H9 (cell line): ENCODE measurements at regions not wholly inside any gene's neighbourhood (a gene's known extent, or its start where the extent isn't known, plus 50 kb on each side); places are given as distances from the start of the nearest gene placed in this dataset.
"Not testable (repeated sequence)": the region's sequence is repeated elsewhere in the genome, so short reads cannot be mapped to it uniquely, and the experiment has no call there.

Source experiments
- DNase-seq: peaks from one replicate; pipeline ENCODE4 v3.0.0-alpha.2; 2017
- H2AFZ ChIP-seq: one replicate; pipeline ENCODE4 v1.6.1; 2013; ENCODE audit warnings: mild to moderate bottlenecking, low read length, control low read depth, moderate library complexity
- H2AK5ac ChIP-seq: 2 replicates; pipeline ENCODE4 v1.6.1; 2013; ENCODE audit warnings: low read length, control low read depth, mixed read lengths; ENCODE audit not compliant: insufficient read length
- H2BK120ac ChIP-seq: one replicate; pipeline ENCODE4 v1.6.1; 2013; ENCODE audit warnings: low read depth, mild to moderate bottlenecking, low read length, control low read depth, inconsistent platforms; ENCODE audit not compliant: poor library complexity, severe bottlenecking
- H2BK12ac ChIP-seq: 2 replicates; pipeline ENCODE4 v1.6.1; 2013; ENCODE audit warnings: low read length, control low read depth, mixed read lengths, low read depth; ENCODE audit not compliant: insufficient read length
- H2BK15ac ChIP-seq: 2 replicates; pipeline ENCODE4 v1.6.1; 2013; ENCODE audit warnings: low read depth, low read length, control low read depth
- H2BK20ac ChIP-seq: one replicate; pipeline ENCODE4 v1.6.1; 2013; ENCODE audit warnings: low read depth, mild to moderate bottlenecking, low read length, control low read depth, inconsistent platforms; ENCODE audit not compliant: poor library complexity, severe bottlenecking
- H2BK5ac ChIP-seq: 2 replicates; pipeline ENCODE4 v1.6.1; 2013; ENCODE audit warnings: low read length, control low read depth, mixed read lengths; ENCODE audit not compliant: insufficient read length
- H3K14ac ChIP-seq: 2 replicates; pipeline ENCODE4 v1.6.1; 2013; ENCODE audit warnings: low read length, control low read depth; ENCODE audit not compliant: insufficient read depth
- H3K18ac ChIP-seq: 2 replicates; pipeline ENCODE4 v1.6.1; 2013; ENCODE audit warnings: low read depth, mild to moderate bottlenecking, mixed read lengths, low read length, control low read depth; ENCODE audit not compliant: insufficient read length
- H3K23ac ChIP-seq: 2 replicates; pipeline ENCODE4 v1.6.1; 2013; ENCODE audit warnings: low read length, control low read depth, mixed read lengths, low read depth; ENCODE audit not compliant: insufficient read length
- H3K23me2 ChIP-seq: 2 replicates; pipeline ENCODE4 v1.6.1; 2013; ENCODE audit warnings: low read depth, mild to moderate bottlenecking, mixed read lengths, low read length, control low read depth; ENCODE audit not compliant: insufficient read length, poor library complexity, severe bottlenecking
- H3K27ac ChIP-seq: 2 replicates; pipeline ENCODE4 v1.5.1; 2013; ENCODE audit warnings: low read length, control low read depth, mixed read lengths, low read depth; ENCODE audit not compliant: insufficient read length
- H3K27me3 ChIP-seq: 2 replicates; pipeline ENCODE4 v1.6.1; 2013; ENCODE audit warnings: low read length, control low read depth, inconsistent platforms; ENCODE audit not compliant: insufficient read depth
- H3K4ac ChIP-seq: 2 replicates; pipeline ENCODE4 v1.6.1; 2013; ENCODE audit warnings: low read depth, mild to moderate bottlenecking, control low read depth, inconsistent platforms, low read length, moderate library complexity
- H3K4me1 ChIP-seq: 2 replicates; pipeline ENCODE4 v1.6.1; 2013; ENCODE audit warnings: low read length, control low read depth, inconsistent platforms; ENCODE audit not compliant: insufficient read depth
- H3K4me2 ChIP-seq: 2 replicates; pipeline ENCODE4 v1.6.1; 2013; ENCODE audit warnings: low read length, control low read depth, mixed read lengths; ENCODE audit not compliant: insufficient read length, insufficient read depth
- H3K56ac ChIP-seq: 2 replicates; pipeline ENCODE4 v1.6.1; 2013; ENCODE audit warnings: low read depth, mild to moderate bottlenecking, mixed read lengths, low read length, control low read depth; ENCODE audit not compliant: insufficient read length
- H3K79me1 ChIP-seq: 2 replicates; pipeline ENCODE4 v1.6.1; 2013; ENCODE audit warnings: low read depth, mild to moderate bottlenecking, moderate library complexity, low read length, control low read depth, inconsistent platforms; ENCODE audit not compliant: insufficient read depth, poor library complexity, severe bottlenecking
- H3K79me2 ChIP-seq: 2 replicates; pipeline ENCODE4 v1.6.1; 2013; ENCODE audit warnings: low read length, control low read depth, inconsistent platforms; ENCODE audit not compliant: insufficient read depth
- H3K9ac ChIP-seq: 2 replicates; pipeline ENCODE4 v1.6.1; 2013; ENCODE audit warnings: low read length, control low read depth, mixed read lengths; ENCODE audit not compliant: insufficient read length; ENCODE audit errors: extremely low read depth
- H3K9me3 ChIP-seq: one replicate; pipeline ENCODE4 v1.6.1; 2013; ENCODE audit warnings: low read depth, low read length, inconsistent platforms; ENCODE audit not compliant: control insufficient read depth
- H3T11ph ChIP-seq: one replicate; pipeline ENCODE4 v1.6.1; 2013; ENCODE audit warnings: mild to moderate bottlenecking, low read length, control low read depth, inconsistent platforms
- H4K20me1 ChIP-seq: one replicate; pipeline ENCODE4 v1.6.1; 2013; ENCODE audit not compliant: control insufficient read depth, insufficient read length, insufficient read depth
- H4K5ac ChIP-seq: 2 replicates; pipeline ENCODE4 v1.6.1; 2013; ENCODE audit warnings: low read depth, mild to moderate bottlenecking, mixed read lengths, low read length, control low read depth; ENCODE audit not compliant: insufficient read length
- H4K8ac ChIP-seq: replicated peaks from 2 replicates; pipeline ENCODE4 v1.6.1; 2013; ENCODE audit warnings: low read length, control low read depth, mixed read lengths, low read depth; ENCODE audit not compliant: insufficient read length
- H4K91ac ChIP-seq: 2 replicates; pipeline ENCODE4 v1.6.1; 2013; ENCODE audit warnings: low read depth, mild to moderate bottlenecking, moderate library complexity, mixed read lengths, low read length, control low read depth; ENCODE audit not compliant: insufficient read length
- H3K27ac Mint-ChIP-seq, 3 experiments: 2 replicates in 2 of 3; 3 replicates in 1 of 3; pipeline ENCODE4 v1.8.0; 2020 to 2021; ENCODE audit warnings: mixed read lengths in 3 of 3, mild to moderate bottlenecking in 1 of 3, moderate library complexity in 1 of 3
- H3K27me3 Mint-ChIP-seq: 2 replicates; pipeline ENCODE4 v1.8.0; 2021; ENCODE audit warnings: low read depth, mild to moderate bottlenecking, moderate library complexity, mixed read lengths
- H3K36me3 Mint-ChIP-seq, 3 experiments: 2 replicates in 2 of 3; 3 replicates in 1 of 3; pipeline ENCODE4 v1.8.0; 2020 to 2021; ENCODE audit warnings: low read depth in 3 of 3, mixed read lengths in 3 of 3; ENCODE audit not compliant: insufficient read depth in 1 of 3
- H3K4me1 Mint-ChIP-seq, 2 experiments: 2 replicates each; pipeline ENCODE4 v1.8.0; 2020; ENCODE audit warnings: mixed read lengths in 2 of 2
- H3K4me3 Mint-ChIP-seq, 2 experiments: 2 replicates in 1 of 2; 3 replicates in 1 of 2; pipeline ENCODE4 v1.8.0; 2020 to 2021; ENCODE audit warnings: mild to moderate bottlenecking in 2 of 2, mixed read lengths in 2 of 2, moderate library complexity in 1 of 2
- H3K9me3 Mint-ChIP-seq, 2 experiments: 2 replicates in 1 of 2; 3 replicates in 1 of 2; pipeline ENCODE4 v1.8.0; 2020; ENCODE audit warnings: mild to moderate bottlenecking in 2 of 2, mixed read lengths in 2 of 2, moderate library complexity in 1 of 2
- whole genome bisulfite sequencing: extraction: QIAGEN DNeasy Blood & Tissue Kit; methylation state at CpG from one replicate; pipeline ENCODE4 v1.1.7; 2013; ENCODE audit warnings: missing lambda C conversion rate, low lambda C conversion rate, mixed read lengths; ENCODE audit not compliant: insufficient read length; ENCODE audit errors: extremely low coverage; 5-methylcytosine and 5-hydroxymethylcytosine counted together
- TF ChIP-seq, protein P1 (sequence below): fragments of 200-600 bp; sonication (generic); conservative IDR thresholded peaks from 3 replicates; pipeline ENCODE4 v1.8.0; 2021; ENCODE audit warnings: antibody characterized with exemption, mild to moderate bottlenecking

DNA sequence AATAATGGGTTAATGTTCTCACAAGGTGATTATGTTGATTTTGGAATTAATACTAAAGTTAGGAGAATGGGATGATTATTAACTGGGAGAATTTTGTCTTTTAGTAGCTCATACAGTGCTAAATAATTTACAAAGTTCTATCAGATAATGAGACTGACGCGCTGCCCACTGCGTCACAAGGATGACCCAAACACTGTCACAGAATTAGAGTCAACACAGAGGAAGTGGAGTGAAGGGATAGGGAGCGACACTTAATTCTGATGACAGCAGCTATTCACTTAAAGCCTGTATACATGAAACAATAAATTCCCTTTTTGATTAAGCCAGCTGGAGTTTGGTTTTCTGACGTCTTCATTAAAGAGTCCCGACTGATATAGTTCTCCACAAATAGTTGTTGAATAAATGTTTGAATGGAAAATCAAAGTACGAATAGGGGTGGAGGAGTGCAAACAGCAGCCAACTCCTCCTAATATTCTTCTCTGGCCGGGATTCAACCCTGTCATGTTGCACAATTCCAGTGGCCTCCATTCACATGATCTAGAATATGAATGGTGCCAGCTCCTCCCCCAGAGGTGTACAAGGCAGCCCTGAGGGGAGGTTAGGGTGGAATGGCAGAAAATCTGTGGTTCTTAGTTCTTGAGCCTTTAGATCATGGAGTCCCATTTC is 140.3 kb downstream of the PCSK1 start:
- Histone ChIP-seq H3K79me2 (no peaks in the 10 kb centered on the region), H2BK15ac (no peak overlapping the region)
- WGBS, result no CpG with 5 or more reads among the region's 8 CpGs

DNA sequence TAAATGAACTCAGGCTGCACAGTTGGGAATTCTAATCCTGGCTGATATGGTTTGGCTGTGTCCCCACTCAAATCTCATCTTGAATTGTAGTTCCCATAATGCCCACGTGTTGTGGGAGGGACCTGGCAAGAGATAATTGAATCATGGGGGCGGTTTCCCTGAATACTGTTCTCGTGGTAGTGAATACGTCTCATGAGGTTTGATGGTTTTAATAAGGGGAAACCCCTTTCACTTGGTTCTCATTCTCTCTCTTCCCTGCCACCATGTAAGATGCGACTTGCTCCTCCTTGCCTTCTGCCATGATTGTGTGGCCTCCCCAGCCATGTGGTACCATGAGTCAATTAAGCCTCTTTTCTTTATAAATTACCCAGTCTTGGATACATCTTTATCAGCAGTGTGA is 143.8 kb downstream of the PCSK1 start:
- not testable (repeated sequence) for H3K9ac ChIP-seq

More for the DNA sequence above, 140.3 kb downstream of the PCSK1 start:
- Mint-ChIP-seq H3K9me3 (peaks cover 0 to 1% of the 10 kb centered on the region in 2 experiments; a peak in 1 of 5 replicates), H3K4me3 (no peak overlapping the region), H3K27me3 (no peaks in the 10 kb centered on the region), H3K27ac (no peak overlapping the region), H3K4me1 (peaks cover 3 to 4% of the 10 kb centered on the region in 2 experiments), H3K36me3 (no peaks in the 10 kb centered on the region)
- no peaks in the 10 kb centered on the region for H3K27me3 ChIP-seq
- no peak overlapping the region for H3K18ac ChIP-seq
- no peak for DNase-seq
- no peak overlapping the region for H3K4ac ChIP-seq
- no peak overlapping the region for H3T11ph ChIP-seq
- no peak overlapping the region for H3K4me2 ChIP-seq
- H3K14ac ChIP-seq, result no peak overlapping the region
- H3K4me1 ChIP-seq, result no peaks in the 10 kb centered on the region; the same call in 1 of the 2 replicates
- no peak overlapping the region for H2BK20ac ChIP-seq
- no peak overlapping the region for H4K8ac ChIP-seq
- no peaks in the 10 kb centered on the region for H4K20me1 ChIP-seq
- no peak overlapping the region for H2BK12ac ChIP-seq
- no peak overlapping the region for H3K27ac ChIP-seq
- H3K56ac ChIP-seq, result no peak overlapping the region
- H3K79me1 ChIP-seq, result no peaks in the 10 kb centered on the region
- H2AK5ac ChIP-seq, result no peak overlapping the region
- no peak overlapping the region for H2BK5ac ChIP-seq
- no peaks in the 10 kb centered on the region for H3K23me2 ChIP-seq
- no peak overlapping the region for H3K23ac ChIP-seq
- no peak overlapping the region for H2AFZ ChIP-seq
- no peak overlapping the region for H3K9ac ChIP-seq
- no peak overlapping the region for H4K91ac ChIP-seq
- no peak overlapping the region for H2BK120ac ChIP-seq
- H3K9me3 ChIP-seq, result no peaks in the 10 kb centered on the region
- TF ChIP-seq, protein P1, sequence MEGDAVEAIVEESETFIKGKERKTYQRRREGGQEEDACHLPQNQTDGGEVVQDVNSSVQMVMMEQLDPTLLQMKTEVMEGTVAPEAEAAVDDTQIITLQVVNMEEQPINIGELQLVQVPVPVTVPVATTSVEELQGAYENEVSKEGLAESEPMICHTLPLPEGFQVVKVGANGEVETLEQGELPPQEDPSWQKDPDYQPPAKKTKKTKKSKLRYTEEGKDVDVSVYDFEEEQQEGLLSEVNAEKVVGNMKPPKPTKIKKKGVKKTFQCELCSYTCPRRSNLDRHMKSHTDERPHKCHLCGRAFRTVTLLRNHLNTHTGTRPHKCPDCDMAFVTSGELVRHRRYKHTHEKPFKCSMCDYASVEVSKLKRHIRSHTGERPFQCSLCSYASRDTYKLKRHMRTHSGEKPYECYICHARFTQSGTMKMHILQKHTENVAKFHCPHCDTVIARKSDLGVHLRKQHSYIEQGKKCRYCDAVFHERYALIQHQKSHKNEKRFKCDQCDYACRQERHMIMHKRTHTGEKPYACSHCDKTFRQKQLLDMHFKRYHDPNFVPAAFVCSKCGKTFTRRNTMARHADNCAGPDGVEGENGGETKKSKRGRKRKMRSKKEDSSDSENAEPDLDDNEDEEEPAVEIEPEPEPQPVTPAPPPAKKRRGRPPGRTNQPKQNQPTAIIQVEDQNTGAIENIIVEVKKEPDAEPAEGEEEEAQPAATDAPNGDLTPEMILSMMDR, result no peak
- H4K5ac ChIP-seq, result no peak overlapping the region

More for the DNA sequence above, 143.8 kb downstream of the PCSK1 start:
- not testable (repeated sequence) for H3K36me3 Mint-ChIP-seq, H2BK5ac ChIP-seq, H3K4me2 ChIP-seq, H3K4ac ChIP-seq, H3K27me3 ChIP-seq, H4K8ac ChIP-seq, H3K4me1 ChIP-seq, H3K27me3 Mint-ChIP-seq, H3K27ac Mint-ChIP-seq, H2BK120ac ChIP-seq, H4K91ac ChIP-seq, H3K9me3 Mint-ChIP-seq, H3K23ac ChIP-seq, H2AK5ac ChIP-seq, H3K23me2 ChIP-seq, H4K5ac ChIP-seq, H3K79me1 ChIP-seq, H2BK12ac ChIP-seq, H3K14ac ChIP-seq, H3T11ph ChIP-seq, H3K18ac ChIP-seq, H2AFZ ChIP-seq, H3K9me3 ChIP-seq, H3K56ac ChIP-seq, H4K20me1 ChIP-seq, H3K4me3 Mint-ChIP-seq, H2BK15ac ChIP-seq, H2BK20ac ChIP-seq, DNase-seq, H3K27ac ChIP-seq, H3K79me2 ChIP-seq
- H3K4me1 Mint-ChIP-seq, result peaks cover 28 to 29% of the 10 kb centered on the region in 2 experiments
- WGBS, result no CpG with 5 or more reads among the region's 5 CpGs
